AG08395 (cell line): ENCODE measurements at regions not wholly inside any gene's neighbourhood (a gene's known extent, or its start where the extent isn't known, plus 50 kb on each side); places are given as distances from the start of the nearest gene placed in this dataset.

Source experiments
- DNase-seq: peaks from one replicate; pipeline ENCODE4 v3.0.0; 2012; ENCODE audit warnings: mixed read lengths, low spot score

DNA sequence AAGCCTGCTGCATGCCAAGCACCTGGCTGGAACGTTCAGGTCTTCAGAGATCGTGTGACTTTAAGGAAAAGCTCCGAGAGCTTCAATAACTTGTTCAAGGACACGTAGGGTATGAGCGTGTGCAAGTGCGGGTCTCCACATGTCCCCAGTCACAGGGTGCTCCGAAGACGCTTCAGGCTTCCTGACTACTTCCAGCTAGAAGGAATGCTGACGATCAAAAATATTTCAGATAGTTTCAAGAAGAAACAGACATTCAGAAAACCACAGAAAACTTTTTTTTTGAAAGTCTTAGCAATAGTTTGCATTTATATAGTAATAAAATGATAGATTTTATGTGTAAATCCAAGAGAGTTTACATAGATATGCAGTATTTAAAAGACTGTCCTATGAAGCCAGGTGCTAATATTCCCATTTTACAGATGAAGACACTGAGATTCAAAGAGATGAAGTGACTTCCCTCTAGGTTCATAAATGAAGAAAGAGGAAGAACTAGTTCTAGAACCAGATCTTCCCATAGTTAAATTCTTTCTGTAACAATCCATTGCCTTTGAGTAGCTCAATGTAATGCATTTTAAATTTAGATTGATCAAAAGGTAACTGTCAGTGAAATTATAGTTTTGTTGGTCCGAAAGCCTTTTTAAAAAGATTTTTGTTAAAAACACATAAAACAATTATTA lies 247.6 kb downstream of the MYLK4 start:
- DNase-seq: no peak

DNA sequence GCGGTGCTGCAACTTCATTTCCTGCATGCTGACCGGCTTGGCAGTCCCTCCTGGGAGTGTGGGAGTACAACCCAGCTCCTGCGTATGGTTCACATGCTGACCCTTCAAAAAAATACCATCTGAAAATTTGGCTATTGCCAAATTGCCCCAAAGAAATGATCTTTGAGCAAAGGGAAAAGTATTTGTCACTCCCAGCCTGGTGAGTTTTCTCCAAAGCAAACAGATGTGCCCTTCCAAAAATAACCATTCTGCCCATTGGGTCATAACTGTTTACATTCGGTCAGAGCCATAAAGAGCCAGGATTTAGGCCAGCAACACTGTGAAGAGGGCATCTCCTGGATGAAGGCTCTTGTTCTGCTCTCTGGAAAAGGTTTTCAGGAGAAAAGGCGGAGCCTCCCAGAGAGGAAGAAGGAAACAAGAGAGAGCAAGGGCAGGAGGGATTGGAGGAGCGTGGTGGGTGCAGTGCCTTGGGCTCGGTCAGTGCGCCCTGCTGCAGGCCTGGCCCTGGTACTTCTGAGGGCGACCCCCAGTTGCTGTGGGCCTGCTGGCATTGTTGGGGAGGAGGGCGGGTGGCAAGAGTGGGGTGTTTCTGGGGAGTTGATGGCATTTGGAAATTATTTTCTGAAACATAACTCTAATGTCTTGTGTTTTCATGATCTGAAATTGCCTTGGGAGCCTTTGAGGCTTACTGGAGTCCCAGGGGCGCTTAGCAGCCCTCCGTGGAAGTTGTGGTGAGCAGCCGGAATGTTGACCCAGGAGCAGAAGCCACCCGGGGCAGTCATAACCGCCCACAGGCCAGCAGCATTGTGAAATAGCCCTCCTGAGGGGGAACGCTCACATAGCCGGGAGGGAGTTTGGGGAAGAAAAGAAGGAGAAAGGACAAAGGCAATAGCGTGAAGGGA lies 248.4 kb downstream of the MYLK4 start:
- DNase-seq: no peak

DNA sequence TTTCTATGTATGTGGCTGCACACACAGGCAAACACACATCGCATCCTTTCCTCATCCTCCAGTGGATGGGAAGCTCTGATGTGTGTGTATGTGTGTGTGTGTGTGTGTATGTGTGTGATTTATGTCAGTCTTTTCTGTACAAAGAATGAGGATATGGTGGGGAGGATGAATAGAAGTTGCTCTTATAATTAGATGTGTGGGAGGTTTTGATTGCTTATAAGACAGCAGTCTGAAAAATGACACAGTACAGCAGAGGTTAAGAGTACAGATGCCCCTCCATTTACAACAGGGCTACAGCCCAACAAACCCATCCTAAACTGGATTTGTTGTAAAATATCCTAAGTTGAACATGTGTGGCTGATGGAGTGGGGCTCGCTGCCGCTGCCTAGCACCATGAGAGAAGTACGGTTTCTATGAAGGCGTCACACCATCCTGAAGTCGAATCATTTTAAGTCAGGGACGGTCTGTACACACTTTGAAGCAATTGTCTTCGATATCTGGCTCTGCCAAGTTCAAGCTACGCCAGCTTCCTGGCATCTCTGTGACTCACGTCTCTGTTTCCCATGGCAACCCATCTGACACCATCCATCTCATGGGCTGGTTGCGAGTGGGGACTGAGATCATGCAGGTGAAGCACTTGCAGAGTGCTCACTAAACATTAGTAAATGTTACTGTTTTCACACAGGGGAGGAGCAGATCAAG lies 252.6 kb downstream of the MYLK4 start:
- DNase-seq: no peak

DNA sequence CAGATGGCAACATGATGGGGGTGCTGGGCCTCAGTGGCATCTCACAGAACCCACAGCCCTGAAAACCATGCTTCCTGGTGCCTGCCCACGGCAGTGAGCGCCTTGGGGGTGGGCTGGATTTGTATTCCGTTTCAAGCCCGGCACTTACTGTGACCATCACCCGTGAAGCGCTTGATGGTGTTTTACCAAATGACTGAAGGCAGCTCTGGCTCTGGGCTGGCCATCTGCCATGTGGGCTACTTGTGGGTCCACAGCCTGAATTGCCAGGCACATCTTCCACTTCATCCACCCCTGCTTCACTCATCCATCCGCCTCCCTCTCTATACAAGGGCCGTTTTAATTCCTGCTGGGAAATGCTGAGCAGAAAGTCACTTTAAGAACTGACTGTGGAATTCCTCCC lies 250.9 kb upstream of the GMDS start:
- DNase-seq: no peak

DNA sequence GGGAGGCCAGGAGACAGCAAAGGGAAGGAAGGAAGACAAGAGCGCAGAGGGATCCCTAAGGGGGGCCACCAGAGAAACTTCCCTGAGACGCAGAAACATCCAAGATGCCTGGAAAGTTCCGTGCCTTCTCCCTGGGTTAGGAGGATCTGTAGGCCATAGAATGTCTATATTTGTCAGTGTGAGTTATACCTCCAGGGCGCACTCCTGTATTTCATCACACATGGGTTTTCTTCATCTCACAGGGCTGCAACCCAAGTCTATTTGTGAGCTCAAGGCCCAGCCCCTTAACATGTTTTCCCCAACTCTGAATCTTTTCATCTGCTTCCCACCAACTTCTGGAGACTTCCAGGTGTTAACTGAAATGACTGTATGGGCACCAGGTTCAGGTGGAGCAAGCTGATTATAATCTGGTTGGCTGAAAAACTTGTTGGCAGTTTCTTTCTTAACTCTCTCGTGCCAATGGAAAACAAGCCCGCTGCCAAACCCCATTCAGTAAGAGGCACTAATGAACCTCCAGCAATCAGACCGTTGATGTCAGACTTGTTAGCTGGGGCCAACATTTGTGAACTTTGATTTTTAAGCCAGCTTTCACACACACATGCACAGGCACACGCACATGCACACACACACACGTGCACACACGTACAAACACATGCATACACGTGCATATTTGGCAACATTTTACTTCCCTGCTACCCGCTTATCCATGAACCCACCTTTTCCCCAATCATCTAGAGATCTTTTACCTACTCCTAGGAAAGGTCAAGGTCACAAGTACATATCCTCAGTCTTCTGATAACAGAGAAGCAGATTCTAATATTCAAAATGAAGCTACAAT lies 247.5 kb upstream of the GMDS start:
- DNase-seq: no peak

DNA sequence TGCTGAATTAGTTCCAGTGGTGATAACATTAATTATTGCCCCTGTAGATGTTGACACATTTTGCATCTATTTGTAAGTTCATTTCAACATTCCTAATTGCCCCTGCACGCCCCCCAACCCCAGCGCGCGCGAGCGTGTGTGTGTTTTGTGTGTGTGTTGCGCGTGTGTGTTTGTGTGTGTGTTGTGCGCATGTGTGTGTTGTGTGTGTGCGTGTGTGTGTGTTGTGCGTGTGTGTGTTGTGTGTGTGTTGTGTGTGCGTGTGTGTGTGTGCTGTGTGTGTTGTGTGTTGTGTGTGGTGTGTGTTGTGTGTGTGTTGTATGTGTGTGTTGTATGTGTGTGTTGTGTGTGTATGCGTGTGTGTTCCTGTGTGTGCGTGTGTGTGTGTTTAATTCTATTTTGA lies 245.7 kb upstream of the GMDS start:
- no peak for DNase-seq

DNA sequence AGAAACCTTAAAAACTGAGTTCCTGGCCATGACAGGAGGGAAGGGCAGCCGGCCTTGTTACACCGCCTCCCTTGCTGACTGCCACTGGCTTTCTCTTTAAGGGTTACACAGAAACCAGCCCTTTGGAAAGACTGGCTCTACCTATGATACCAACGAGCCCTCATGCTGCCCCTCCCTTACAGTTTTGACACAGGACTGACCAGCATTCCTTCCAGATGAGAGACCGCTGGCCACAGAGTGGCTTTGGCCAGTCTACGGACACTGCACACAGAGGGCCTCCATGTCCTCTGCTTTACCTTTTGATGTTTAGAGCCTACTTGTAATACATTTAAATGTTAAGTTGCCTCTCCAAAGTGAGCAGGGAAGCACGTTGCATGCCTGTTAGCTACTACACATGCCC lies 243.2 kb upstream of the GMDS start:
- DNase-seq: no peak

DNA sequence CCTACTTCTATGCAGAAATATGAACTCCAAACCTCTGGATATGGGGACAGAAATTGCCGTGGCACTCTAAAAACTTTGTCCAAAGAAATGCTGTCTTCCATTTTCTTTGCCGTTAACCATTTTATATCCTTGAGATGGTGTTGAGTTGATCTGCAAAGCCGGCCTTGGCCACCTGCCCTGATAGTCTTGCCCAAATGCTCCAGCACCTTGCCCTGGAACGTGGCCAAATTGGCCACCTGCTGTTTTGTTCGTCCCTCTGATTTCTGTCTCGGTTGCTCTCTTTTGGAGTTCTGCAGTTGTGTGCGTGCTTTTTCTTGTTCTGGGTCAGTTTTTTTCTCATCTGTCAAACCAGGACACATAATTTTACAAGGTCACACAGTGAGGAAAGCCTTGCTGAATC lies 239.7 kb upstream of the GMDS start:
- DNase-seq: no peak

DNA sequence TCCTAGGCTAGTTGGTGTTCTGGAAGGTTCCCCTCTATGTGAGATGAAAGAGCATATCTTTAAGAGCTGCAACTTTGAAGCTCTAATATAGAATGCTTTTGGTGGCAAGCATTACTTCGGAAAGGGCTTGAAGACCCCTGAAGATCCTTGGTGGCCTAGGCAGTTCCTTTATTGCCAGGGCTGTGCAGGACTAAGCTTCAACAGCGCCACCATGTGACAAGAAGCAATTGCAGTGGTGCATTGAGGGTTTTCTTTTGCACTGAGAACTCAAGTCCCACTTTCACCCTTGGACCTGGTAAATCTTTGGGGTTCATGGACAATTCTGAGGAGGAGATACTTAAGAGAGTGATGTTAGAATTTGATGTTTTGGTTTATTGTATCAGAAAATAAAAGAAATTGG lies 237.4 kb upstream of the GMDS start:
- DNase-seq: no peak

DNA sequence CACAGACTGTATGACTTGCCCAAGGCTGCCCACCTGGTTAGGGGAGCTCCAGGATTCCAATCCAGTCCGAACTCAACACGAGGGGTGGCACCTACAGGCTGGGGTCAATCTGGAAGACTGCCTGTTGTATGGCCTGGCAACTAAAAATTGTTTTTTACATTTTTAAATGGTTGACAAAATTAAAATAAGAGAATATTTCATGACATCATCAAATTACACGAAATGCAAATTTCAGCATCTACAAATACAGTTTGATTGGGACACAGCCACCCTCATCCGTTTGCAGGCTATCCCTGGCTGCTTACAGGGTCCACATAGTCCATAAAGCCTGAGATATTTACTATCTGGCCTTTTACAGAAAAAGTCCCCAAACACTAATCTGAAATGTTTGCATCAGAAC lies 235.9 kb upstream of the GMDS start:
- DNase-seq: no peak

DNA sequence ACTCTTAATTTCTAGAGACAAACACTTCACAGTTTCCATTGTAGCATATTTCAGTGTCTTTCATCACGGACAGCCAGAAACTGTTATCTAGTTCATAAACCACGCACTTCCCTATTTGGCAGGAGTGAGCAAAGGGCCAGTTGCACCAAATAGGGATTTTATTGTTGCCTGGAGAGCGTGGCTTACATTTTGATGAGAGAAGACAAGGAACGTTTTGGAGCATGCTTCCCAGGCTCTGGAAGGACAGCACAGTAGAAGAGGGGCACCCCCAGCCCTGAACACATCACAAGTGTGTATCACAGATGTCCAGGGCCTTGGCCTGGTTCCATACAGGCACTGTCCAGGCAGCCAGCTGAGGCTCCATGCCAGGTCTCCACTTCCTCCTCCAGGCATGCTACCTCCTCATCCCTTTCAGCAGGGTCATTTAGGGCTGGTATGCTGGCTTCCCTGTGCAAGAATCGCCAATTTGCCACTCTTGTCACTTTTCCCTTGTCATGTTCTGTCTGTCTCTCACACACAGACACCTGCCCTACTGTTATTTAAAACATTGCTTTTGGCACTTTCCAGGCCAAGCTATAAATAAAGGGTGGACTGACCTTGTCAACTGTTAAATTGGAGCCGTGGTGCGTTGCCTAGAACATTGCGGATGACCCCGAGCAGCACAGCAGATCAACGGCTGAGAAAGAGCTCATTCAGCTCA lies 235.0 kb upstream of the GMDS start:
- no peak for DNase-seq

DNA sequence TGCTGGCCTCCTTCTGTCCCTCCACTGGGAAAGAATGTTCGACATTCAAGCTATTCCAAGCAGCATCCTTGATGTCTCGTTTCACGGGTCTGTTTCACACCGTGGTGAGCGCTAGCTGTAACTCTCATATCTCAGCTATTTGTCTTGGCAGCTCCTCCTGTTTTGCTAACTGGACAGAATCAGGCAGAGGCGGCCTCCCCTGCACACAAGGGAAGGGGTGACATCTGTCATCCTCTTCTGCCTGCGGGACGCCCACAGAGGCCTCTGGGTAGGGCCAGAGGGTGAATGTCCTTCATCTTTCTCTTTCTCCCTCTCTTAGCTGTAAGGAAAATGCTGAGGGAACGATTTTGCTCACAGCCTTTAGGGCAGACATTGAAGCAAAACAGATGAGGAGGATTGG lies 232.8 kb upstream of the GMDS start:
- peak; percentile 54 for DNase-seq

DNA sequence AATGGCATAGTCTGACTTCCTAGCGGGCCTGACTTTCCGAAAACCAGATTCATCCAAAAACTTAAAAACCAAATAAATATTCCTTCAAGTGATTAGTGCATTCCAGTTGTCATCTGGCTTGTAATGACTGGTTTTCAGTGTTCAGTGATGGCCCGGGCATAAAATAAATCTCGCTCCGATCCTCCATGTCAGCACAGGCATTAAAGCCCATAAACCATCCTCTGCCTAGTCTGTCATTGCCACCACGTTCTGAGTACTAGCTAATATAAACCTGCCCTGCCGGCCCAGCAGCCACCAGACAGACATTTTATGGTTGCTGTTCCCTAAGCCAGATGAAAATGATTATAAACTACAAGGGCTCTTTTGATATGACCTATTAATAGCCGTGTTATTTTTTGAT lies 232.3 kb upstream of the GMDS start:
- no peak for DNase-seq

DNA sequence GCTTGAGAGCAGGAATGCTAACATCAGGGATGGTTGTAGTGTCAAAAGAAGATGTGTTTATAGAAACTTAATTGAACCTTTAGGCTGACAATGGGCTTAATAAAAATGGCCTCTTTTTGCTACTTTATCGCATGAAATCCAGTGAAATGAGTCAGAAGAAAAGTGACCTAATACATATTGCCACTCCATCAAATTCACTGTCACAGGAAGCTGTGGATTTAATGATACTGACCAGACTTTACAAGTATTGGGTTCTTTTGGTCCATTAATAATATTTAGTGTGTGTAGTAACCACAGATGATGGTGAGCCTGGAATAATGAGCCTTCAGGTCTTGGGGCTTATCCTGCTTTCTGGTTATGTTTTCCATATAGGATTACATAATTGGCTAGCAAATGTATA lies 231.8 kb upstream of the GMDS start:
- DNase-seq: no peak

DNA sequence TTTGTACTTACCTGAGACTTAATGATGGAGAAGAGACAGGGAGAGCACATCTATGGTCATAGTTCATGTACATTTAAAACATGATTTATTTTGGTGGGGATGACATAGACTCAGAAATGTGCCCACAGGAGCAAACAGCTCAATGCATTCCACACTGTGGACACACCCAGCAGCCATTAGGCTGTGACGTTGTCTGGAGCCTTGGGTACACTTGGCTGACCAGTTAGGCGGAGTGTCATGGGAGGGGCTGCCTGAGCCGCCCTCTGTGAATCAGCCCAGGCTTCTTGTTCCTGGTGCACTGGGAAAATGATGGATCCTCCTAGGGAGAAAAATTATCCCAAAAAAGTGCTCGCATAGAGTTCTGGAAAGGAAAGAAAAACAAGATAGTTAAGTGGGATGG lies 231.0 kb upstream of the GMDS start:
- peak; percentile 38 for DNase-seq

DNA sequence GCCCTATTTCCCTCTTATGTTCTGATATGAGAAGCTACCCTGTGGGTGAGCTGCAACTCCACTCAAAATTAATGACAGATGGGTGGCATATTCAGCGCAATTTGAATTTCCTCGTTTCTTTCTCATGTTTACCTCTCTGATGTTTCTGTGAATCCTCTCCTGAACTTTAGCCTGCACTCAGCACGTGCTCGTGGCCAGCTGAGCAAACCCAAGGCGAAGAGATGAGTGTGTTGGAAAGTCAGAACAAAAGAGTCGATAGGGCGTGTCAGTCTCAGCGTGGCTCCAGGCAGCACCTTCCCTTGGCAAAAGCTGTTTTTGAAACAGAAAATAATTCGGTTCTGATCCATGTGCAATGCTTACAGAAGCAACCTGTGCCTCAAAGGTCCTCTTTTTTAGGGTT lies 226.1 kb upstream of the GMDS start:
- no peak for DNase-seq

DNA sequence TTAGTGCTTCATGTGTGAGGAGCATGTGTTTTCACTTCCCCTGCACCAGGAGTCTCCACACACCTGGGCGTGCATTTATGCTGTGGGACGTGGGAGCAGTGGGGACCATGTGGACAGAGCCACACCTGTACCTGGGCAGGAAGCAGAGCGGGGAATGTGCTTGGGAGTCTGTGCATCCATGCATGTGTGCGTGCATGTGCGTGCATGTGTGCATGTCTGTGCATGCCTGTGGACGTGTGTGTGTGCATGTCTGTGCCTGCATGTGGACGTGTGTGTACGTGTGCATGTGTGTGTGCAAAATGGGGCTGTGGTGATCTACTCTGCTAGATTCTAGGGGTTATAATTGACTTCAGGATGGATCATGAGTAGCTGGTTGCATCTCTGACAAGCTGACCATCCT lies 224.0 kb upstream of the GMDS start:
- DNase-seq: no peak

DNA sequence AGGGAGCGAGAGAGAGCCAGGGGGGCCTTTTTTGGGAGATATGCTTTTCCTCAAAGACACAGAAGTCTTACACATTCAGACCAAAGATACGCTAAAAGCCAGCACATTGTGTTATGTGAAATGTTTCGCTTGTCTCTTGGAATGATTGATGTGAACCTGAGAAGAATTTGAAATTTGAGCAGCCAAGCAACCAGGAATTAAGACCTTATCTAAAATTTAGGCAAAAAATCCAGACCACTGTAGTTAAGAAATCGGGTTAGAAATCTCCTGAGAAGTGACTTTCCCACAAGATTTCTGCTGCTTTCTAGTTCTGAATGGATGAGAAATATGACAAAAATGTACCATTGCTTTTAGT lies 223.2 kb upstream of the GMDS start:
- peak; percentile 15 for DNase-seq

DNA sequence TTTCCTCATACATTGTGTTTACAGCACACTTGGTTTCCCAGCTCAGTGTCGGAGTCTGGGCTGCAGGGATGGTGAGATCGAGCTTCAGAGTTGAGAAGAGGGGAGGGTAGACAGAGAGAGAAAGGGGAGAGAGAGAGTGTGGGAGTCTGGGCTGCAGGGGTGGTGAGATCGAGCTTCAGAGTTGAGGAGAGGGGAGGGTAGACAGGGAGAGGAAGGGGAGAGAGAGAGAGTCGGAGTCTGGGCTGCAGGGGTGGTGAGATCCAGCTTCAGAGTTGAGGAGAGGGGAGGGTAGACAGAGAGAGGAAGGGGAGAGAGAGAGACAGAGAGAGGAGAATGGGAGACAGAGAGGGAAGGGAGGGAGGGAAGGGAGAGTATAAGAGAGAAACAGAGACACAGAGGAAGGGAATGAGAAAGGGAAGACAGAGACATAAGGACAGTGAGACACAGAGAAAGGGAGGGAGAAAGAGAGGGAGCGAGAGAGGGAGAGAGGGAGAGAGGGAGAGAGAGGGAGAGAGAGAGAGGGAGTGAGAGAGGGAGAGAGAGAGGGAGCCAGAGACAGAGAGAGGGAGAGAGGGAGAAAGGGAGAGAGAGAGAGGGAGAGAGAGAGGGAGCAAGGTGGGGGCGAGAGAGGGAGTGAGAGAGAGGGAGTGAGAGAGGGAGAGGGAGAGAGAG lies 222.7 kb upstream of the GMDS start:
- DNase-seq: no peak

DNA sequence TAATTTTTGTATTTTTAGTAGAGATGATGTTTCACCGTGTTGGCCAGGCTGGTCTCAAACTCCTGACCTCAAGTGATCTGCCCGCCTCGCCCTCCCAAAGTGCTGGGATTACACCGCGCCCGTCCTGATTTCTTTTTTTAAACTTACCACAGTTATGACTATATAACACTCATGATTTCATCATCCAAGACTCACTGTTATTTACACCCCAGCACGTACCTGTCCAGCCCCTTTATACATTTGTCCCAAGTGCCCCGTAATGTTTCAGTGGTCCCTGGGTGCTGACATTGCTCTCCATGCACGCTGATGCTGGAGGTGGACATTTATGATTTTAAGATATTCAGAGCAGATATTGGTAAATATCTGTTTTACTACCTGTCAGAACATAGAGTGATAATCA lies 219.9 kb upstream of the GMDS start:
- no peak for DNase-seq

DNA sequence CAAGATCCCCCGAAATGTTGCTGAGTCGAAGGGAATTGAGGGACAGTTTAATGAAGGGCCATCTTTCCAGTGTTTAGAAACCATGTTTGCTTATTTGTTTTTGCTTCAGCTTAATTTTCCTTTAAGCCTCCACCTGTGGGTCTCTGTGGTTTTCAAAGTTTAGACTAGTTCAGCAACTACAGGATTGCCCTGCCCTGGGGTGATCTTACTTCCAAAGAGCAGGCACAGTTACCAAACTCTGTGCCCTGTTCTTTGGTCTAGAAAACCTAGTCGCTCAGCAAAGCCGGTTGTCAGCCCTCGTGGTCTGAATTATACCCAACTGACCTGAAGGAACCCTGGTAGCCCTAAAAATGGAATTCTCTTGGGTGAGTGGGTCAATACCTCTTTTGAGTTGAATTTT lies 219.2 kb upstream of the GMDS start:
- DNase-seq: no peak
